ENCODE measurements at regions not wholly inside any gene's neighbourhood (a gene's known extent, or its start where the extent isn't known, plus 50 kb on each side); places are given as distances from the start of the nearest gene placed in this dataset.

DNA sequence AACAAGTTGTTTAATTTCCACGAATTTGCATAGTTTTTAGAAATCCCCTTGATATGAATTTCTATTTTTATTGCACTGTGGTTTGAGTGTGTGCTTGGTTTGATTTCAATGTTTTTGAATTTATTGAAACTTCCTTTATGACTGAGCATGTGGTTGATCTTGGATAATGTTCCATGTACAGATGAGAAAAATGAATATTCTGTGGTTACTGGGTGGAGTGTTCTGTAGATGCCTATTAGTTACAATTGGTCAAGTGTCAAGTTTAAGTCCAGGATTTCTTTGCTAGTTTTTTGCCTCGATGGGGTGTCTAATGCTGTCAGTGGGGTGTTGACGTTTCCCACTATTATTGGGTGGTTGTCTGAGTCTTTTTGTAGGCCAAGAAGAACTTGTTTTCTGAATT lies 319.5 kb upstream of the ACTBL2 start:
- TF ChIP-seq, protein P1, sequence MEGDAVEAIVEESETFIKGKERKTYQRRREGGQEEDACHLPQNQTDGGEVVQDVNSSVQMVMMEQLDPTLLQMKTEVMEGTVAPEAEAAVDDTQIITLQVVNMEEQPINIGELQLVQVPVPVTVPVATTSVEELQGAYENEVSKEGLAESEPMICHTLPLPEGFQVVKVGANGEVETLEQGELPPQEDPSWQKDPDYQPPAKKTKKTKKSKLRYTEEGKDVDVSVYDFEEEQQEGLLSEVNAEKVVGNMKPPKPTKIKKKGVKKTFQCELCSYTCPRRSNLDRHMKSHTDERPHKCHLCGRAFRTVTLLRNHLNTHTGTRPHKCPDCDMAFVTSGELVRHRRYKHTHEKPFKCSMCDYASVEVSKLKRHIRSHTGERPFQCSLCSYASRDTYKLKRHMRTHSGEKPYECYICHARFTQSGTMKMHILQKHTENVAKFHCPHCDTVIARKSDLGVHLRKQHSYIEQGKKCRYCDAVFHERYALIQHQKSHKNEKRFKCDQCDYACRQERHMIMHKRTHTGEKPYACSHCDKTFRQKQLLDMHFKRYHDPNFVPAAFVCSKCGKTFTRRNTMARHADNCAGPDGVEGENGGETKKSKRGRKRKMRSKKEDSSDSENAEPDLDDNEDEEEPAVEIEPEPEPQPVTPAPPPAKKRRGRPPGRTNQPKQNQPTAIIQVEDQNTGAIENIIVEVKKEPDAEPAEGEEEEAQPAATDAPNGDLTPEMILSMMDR (IDR thresholded peaks at IDR 0.05; ENCODE audit: low read length, missing control alignments) = no peak
- H3K4me3 ChIP-seq (replicated peaks; ENCODE audit: low read depth, low read length) = no peak overlapping the region
- no peak for DNase-seq (ENCODE audit: low read depth)

DNA sequence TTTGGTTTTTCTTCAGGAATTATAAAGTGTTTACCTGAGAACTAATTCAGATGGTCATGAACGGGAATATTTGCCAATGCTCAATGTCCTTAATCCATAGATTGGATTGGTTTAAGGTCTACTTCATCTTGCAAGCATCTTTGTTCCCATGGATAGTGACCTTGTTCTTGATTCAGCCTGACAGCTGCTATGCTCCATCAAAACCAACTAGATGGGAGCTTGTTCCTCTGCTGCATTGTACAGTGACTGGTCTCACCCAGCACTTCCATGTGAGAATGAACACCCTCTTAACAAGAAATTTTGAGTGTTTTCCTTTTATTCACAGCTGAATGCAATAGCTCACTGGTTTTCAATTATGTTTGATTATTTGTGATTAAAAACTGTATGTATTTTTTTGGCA lies 312.6 kb upstream of the ACTBL2 start:
- DNase-seq (ENCODE audit: low read depth) = no peak
- TF ChIP-seq, protein P1 (IDR thresholded peaks at IDR 0.05; ENCODE audit: low read length, missing control alignments) = no peak
- H3K4me3 ChIP-seq (replicated peaks; ENCODE audit: low read depth, low read length) = no peak overlapping the region

DNA sequence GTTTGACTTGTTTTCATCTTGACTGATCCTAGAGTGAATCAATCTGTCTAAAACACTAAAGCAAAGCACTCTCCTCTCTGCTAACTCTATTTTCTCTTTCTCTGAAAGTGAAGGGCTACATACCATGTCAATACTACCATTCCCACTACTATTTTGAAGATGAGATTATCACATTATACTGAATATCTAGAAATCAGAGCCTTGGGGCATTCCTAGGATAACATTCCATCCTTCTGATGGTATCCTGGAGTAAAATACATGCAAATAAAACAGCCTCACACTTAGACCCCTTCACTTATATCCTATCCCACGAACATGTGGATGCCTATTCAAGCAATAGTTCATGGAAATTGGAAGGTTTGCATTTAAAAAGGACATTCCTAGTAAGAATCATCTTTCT lies 309.3 kb upstream of the ACTBL2 start:
- DNase-seq (ENCODE audit: low read depth) = no peak
- H3K4me3 ChIP-seq (replicated peaks; ENCODE audit: low read depth, low read length) = no peak overlapping the region
- TF ChIP-seq, protein P1 (IDR thresholded peaks at IDR 0.05; ENCODE audit: low read length, missing control alignments) = no peak

DNA sequence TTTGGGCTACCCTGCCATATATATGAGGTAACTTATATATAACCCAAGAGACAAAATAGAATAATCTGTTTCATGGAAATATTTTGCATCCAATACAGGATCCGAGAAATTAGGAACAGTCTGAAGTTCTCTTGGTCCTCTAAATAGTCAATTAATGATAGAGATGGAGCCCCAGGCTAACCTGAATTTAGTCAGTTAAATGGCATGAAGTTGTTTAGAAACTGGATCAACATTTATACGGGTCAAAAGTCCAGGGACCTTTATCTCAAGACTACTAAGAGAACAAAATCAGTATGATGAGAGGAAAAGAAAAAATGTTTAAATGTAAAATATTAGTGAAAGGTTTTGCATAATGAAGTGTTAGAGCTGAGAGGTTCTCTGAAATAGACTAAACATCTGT lies 303.3 kb upstream of the ACTBL2 start:
- DNase-seq (ENCODE audit: low read depth) = no peak
- H3K4me3 ChIP-seq (replicated peaks; ENCODE audit: low read depth, low read length) = no peak overlapping the region
- TF ChIP-seq, protein P1 (IDR thresholded peaks at IDR 0.05; ENCODE audit: low read length, missing control alignments) = no peak

DNA sequence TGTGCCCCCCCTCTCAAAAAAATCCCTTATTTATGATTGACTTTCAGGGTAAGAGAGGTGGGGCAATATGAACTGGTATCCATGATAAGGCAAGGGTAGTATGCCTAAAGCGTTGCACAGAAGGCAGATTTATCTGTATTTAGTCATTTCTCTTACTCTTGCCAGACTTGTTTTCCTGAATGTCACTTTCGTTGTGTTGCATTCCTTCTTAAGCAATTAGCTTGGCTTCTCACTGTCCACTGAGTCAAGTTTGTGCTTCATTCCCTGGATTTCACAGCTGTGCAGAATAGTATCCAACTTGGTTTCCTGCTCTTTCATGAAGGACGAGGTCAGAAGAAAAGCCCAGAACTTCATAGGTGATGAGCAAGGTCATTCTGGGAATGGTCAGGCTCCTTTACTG lies 301.5 kb upstream of the ACTBL2 start:
- TF ChIP-seq, protein P1 (IDR thresholded peaks at IDR 0.05; ENCODE audit: low read length, missing control alignments) = no peak
- peak; percentile 23 for DNase-seq (ENCODE audit: low read depth)
- peak overlapping the region; percentile 27 for H3K4me3 ChIP-seq (replicated peaks; ENCODE audit: low read depth, low read length)

DNA sequence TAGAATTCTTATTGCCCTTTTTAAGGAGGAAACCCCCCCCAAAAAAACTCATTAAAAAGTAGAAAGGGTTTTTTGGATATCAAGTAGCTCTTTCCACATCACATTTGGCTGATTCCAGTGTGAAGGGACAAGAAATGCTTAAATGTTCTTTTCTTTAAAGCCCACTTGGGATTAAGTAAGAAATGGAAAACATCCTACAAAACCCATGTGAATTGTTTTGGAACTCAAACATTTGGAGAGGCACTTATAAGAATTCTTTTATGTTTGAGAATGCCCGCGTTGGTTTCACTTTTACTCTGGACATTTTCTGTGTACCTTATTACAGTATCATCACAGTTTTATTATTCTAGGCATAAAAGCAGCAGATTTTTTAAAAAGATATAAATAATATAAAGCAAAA lies 301.1 kb upstream of the ACTBL2 start:
- TF ChIP-seq, protein P1 (IDR thresholded peaks at IDR 0.05; ENCODE audit: low read length, missing control alignments) = no peak
- H3K4me3 ChIP-seq (replicated peaks; ENCODE audit: low read depth, low read length) = peak overlapping the region; percentile 27
- no peak for DNase-seq (ENCODE audit: low read depth)

DNA sequence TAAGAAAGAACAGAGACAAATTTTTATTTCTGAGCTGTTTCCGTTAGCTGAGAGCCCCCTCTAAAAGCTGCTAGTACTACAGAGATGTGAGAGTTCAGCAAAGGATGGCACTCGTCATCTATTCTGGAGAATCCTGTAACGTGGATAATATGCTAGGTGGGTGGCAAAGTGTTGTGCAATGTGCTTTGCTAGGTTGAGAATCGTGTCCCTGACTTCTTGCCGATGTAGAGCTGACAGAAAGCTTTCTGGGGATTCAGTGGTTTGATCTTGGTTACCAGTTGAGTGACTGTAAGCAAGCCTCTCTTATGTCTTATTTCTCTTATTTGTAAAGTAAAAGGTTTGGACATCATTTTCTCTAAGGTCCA lies 298.3 kb upstream of the ACTBL2 start:
- no peak overlapping the region for H3K4me3 ChIP-seq (replicated peaks; ENCODE audit: low read depth, low read length)
- DNase-seq (ENCODE audit: low read depth) = no peak
- TF ChIP-seq, protein P1 (IDR thresholded peaks at IDR 0.05; ENCODE audit: low read length, missing control alignments) = no peak
